H1 (cell line): ENCODE measurements at regions not wholly inside any gene's neighbourhood (a gene's known extent, or its start where the extent isn't known, plus 50 kb on each side); places are given as distances from the start of the nearest gene placed in this dataset.

Experiments used
- CTCF ChIA-PET: fragments of 300-600 bp; sonication (Branson Sonifier 250); formaldehyde crosslinking; loops from one replicate; lab custom pipeline; 2021; ENCODE audit not compliant: partially characterized antibody; lab: Charles Lee
- POLR2A ChIA-PET: fragments of 300-600 bp; sonication (Branson Sonifier 250); formaldehyde crosslinking; loops from one replicate; lab custom pipeline; 2021; ENCODE audit warnings: inconsistent platforms; ENCODE audit not compliant: partially characterized antibody; lab: Charles Lee
- DNase-seq, 2 experiments: peaks; one replicate each; pipeline versions ENCODE4 v3.0.0 to v3.0.0-alpha.2; 2010 to 2022; ENCODE audit warnings: low spot score in 2 of 2, low read depth in 1 of 2, mixed read lengths in 1 of 2
- FAIRE-seq: peaks from 2 replicates; lab custom pipeline; 2011; peaks lifted over from hg19 to GRCh38; lab: Jason Lieb, UNC
- H2AFZ ChIP-seq: 2 replicates; pipeline ENCODE4 v1.8.1; 2012; ENCODE audit warnings: low read length, inconsistent platforms
- H2AK5ac ChIP-seq: 2 replicates; pipeline ENCODE4 v1.6.1; 2013; ENCODE audit warnings: low read depth, low read length
- H2BK120ac ChIP-seq: replicated peaks from 2 replicates; pipeline ENCODE3; 2013; ENCODE audit warnings: low read depth, low read length, inconsistent platforms
- H2BK12ac ChIP-seq: 2 replicates; pipeline ENCODE4 v1.6.1; 2013; ENCODE audit warnings: low read depth, low read length
- H2BK15ac ChIP-seq: 2 replicates; pipeline ENCODE4 v1.6.1; 2013; ENCODE audit warnings: low read length
- H2BK20ac ChIP-seq: 2 replicates; pipeline ENCODE4 v1.6.1; 2013; ENCODE audit warnings: low read length
- H2BK5ac ChIP-seq: 2 replicates; pipeline ENCODE4 v1.6.1; 2013; ENCODE audit warnings: low read depth, low read length
- H3K14ac ChIP-seq: 2 replicates; pipeline ENCODE4 v1.6.1; 2013; ENCODE audit warnings: inconsistent platforms; ENCODE audit not compliant: insufficient read length
- H3K18ac ChIP-seq: 2 replicates; pipeline ENCODE4 v1.6.1; 2013; ENCODE audit warnings: low read length; ENCODE audit errors: extremely low read depth
- H3K23ac ChIP-seq: 2 replicates; pipeline ENCODE4 v1.6.1; 2013; ENCODE audit warnings: inconsistent platforms; ENCODE audit not compliant: insufficient read length
- H3K23me2 ChIP-seq: 2 replicates; pipeline ENCODE4 v1.6.1; 2013; ENCODE audit warnings: low read depth, low read length
- H3K27ac ChIP-seq: 2 replicates; pipeline ENCODE4 v1.6.1; 2011; ENCODE audit warnings: low read depth, low read length, inconsistent platforms
- H3K27me3 ChIP-seq, 4 experiments: replicated peaks in 1 of 4; 1 replicate in 1 of 4; 2 replicates in 3 of 4; pipeline versions ENCODE4 v1.6.1 to v1.8.1; 2011 to 2013; ENCODE audit warnings: low read length in 3 of 4, mild to moderate bottlenecking in 3 of 4, inconsistent platforms in 2 of 4, mixed read lengths in 2 of 4, moderate library complexity in 1 of 4; ENCODE audit not compliant: control insufficient read depth in 3 of 4, insufficient read depth in 3 of 4; ENCODE audit errors: extremely low read depth in 1 of 4
- H3K36me3 ChIP-seq, 4 experiments: 2 replicates each; pipeline versions ENCODE4 v1.6.1 to v1.8.1; 2011 to 2013; ENCODE audit warnings: mild to moderate bottlenecking in 4 of 4, low read length in 3 of 4, moderate library complexity in 2 of 4, control low read depth in 1 of 4, inconsistent platforms in 1 of 4; ENCODE audit not compliant: insufficient read depth in 4 of 4, control insufficient read depth in 2 of 4
- H3K4ac ChIP-seq: replicated peaks from 2 replicates; pipeline ENCODE3; 2013; ENCODE audit warnings: low read length, low read depth, mixed read lengths, inconsistent platforms; ENCODE audit not compliant: insufficient read length
- H3K4me1 ChIP-seq, 4 experiments: replicated peaks in 1 of 4; 1 replicate in 1 of 4; 2 replicates in 3 of 4; pipeline versions ENCODE4 v1.6.1 to v1.8.1; 2011 to 2013; ENCODE audit warnings: low read length in 3 of 4, inconsistent platforms in 2 of 4, mixed read lengths in 1 of 4; ENCODE audit not compliant: insufficient read depth in 4 of 4, control insufficient read depth in 3 of 4
- H3K4me2 ChIP-seq, 2 experiments: 2 replicates each; pipeline versions ENCODE4 v1.6.1 to v1.8.1; 2011 to 2013; ENCODE audit warnings: low read depth in 2 of 2, low read length in 2 of 2, control low read depth in 1 of 2, inconsistent platforms in 1 of 2, mild to moderate bottlenecking in 1 of 2; ENCODE audit not compliant: insufficient read depth in 1 of 2
- H3K4me3 ChIP-seq, 4 experiments: fragments of 200-600, 300-600 bp in 1 of 4; sonication (generic), shearing (Covaris generic), sonication (Bioruptor Twin) in 1 of 4; 2 replicates each; pipeline versions ENCODE4 v1.5.1 to v1.8.1; 2011 to 2016; ENCODE audit warnings: low read length in 4 of 4, low read depth in 3 of 4, control low read depth in 2 of 4, inconsistent platforms in 2 of 4, mild to moderate bottlenecking in 2 of 4, mixed read lengths in 1 of 4, moderate library complexity in 1 of 4; ENCODE audit not compliant: insufficient read depth in 2 of 4; ENCODE audit errors: extremely low read depth in 1 of 4
- H3K56ac ChIP-seq: replicated peaks from 2 replicates; pipeline ENCODE3; 2013; ENCODE audit warnings: low read depth, mild to moderate bottlenecking, mixed read lengths, low read length, inconsistent platforms; ENCODE audit not compliant: insufficient read length
- H3K79me1 ChIP-seq: 2 replicates; pipeline ENCODE4 v1.6.1; 2013; ENCODE audit warnings: low read depth, low read length, control low read depth
- H3K79me2 ChIP-seq, 2 experiments: 2 replicates each; pipeline versions ENCODE4 v1.6.1 to v1.8.1; 2012 to 2013; ENCODE audit warnings: low read length in 2 of 2, mild to moderate bottlenecking in 2 of 2, inconsistent platforms in 1 of 2; ENCODE audit not compliant: insufficient read depth in 2 of 2, control insufficient read depth in 1 of 2
- H3K9ac ChIP-seq, 4 experiments: replicated peaks in 1 of 4; 1 replicate in 1 of 4; 2 replicates in 3 of 4; pipeline versions ENCODE4 v1.6.1 to v1.8.1; 2011 to 2013; ENCODE audit warnings: low read depth in 3 of 4, low read length in 3 of 4, control low read depth in 2 of 4, mild to moderate bottlenecking in 2 of 4, moderate library complexity in 2 of 4, inconsistent platforms in 1 of 4; ENCODE audit errors: extremely low read depth in 1 of 4
- H3K9me3 ChIP-seq, 2 experiments: 2 replicates each; pipeline versions ENCODE4 v1.6.1 to v1.8.1; 2012 to 2013; ENCODE audit warnings: mild to moderate bottlenecking in 2 of 2, moderate library complexity in 2 of 2, control low read depth in 1 of 2, inconsistent platforms in 1 of 2, low read depth in 1 of 2, low read length in 1 of 2, mixed read lengths in 1 of 2; ENCODE audit not compliant: insufficient read depth in 2 of 2
- H4K20me1 ChIP-seq, 2 experiments: replicated peaks in 1 of 2; 2 replicates each; pipeline versions ENCODE3 to v1.8.1; 2011 to 2013; ENCODE audit warnings: inconsistent platforms in 2 of 2, low read length in 2 of 2, mild to moderate bottlenecking in 1 of 2; ENCODE audit not compliant: insufficient read depth in 2 of 2, control insufficient read depth in 1 of 2
- H4K5ac ChIP-seq: 2 replicates; pipeline ENCODE4 v1.6.1; 2013; ENCODE audit warnings: low read length, low read depth, mixed read lengths, inconsistent platforms; ENCODE audit not compliant: insufficient read length
- H4K8ac ChIP-seq: 2 replicates; pipeline ENCODE4 v1.8.0; 2013; ENCODE audit warnings: mild to moderate bottlenecking, moderate library complexity, low read length, inconsistent platforms; ENCODE audit not compliant: insufficient read depth; ENCODE audit errors: extremely low read depth
- H4K91ac ChIP-seq: replicated peaks from 2 replicates; pipeline ENCODE3; 2013; ENCODE audit warnings: low read length, mixed read lengths, inconsistent platforms; ENCODE audit not compliant: insufficient read length
- BACH1 ChIP-seq: IDR thresholded peaks from 2 replicates; pipeline ENCODE4 v1.6.1; 2012; ENCODE audit warnings: low read length, improper control_type of control experiment
- CTBP2 ChIP-seq: IDR thresholded peaks from 2 replicates; pipeline ENCODE4 v1.7.0; 2011; ENCODE audit warnings: borderline replicate concordance, mild to moderate bottlenecking, moderate library complexity, mixed read lengths, low read length; ENCODE audit not compliant: insufficient read depth, insufficient read length
- WGBS, 2 experiments: shearing (Covaris generic) in 1 of 2; methylation state at CpG; one replicate each; pipeline versions ENCODE4 v1.1.6 to v1.1.7; 2013 to 2015; ENCODE audit warnings: low lambda C conversion rate in 2 of 2, mixed read lengths in 2 of 2, inconsistent platforms in 1 of 2, low coverage in 1 of 2, missing lambda C conversion rate in 1 of 2; ENCODE audit not compliant: insufficient replicate concordance in 2 of 2, insufficient coverage in 1 of 2, insufficient read length in 1 of 2; ENCODE audit errors: extremely low coverage in 1 of 2, missing lambda C conversion rate in 1 of 2; 5-methylcytosine and 5-hydroxymethylcytosine counted together

GRCh38 chr20:54773643-54774000, 298.2 kb downstream of the DOK5 start:
- H2BK15ac ChIP-seq = no peak overlapping the region
- no peaks in the 10 kb centered on the region for H4K20me1 ChIP-seq
- no peak overlapping the region for H4K91ac ChIP-seq
- no peaks in the 10 kb centered on the region for H3K36me3 ChIP-seq
- no peak overlapping the region for H2BK120ac ChIP-seq
- ChIA-PET CTCF (no interaction called here), POLR2A (no interaction called here)
- no peak overlapping the region for H2BK20ac ChIP-seq
- no peak overlapping the region for H3K56ac ChIP-seq
- H3K14ac ChIP-seq = no peak overlapping the region
- 100% methylated on average over 5 of the region's 8 CpGs; no CpG with 5 or more reads in 1 of the 2 experiments for WGBS, 2 experiments
- H2AFZ ChIP-seq = no peak overlapping the region
- H3K9me3 ChIP-seq = no peaks in the 10 kb centered on the region
- no peak overlapping the region for H3K27ac ChIP-seq
- H3K27me3 ChIP-seq = no peaks in the 10 kb centered on the region
- no peak overlapping the region for H2BK5ac ChIP-seq
- TF ChIP-seq CTBP2 = no peak
- no peak for TF ChIP-seq BACH1
- no peak overlapping the region for H3K4me2 ChIP-seq
- H4K8ac ChIP-seq = no peak overlapping the region
- no peak overlapping the region for H2AK5ac ChIP-seq
- H3K4me3 ChIP-seq = no peak overlapping the region
- H3K79me1 ChIP-seq = no peaks in the 10 kb centered on the region
- H3K4me1 ChIP-seq = no peaks in the 10 kb centered on the region
- H2BK12ac ChIP-seq = no peak overlapping the region
- H3K23ac ChIP-seq = no peak overlapping the region
- no peak overlapping the region for H3K9ac ChIP-seq
- H3K79me2 ChIP-seq = no peaks in the 10 kb centered on the region
- DNase-seq (no peak), FAIRE-seq (no peak)
- H3K18ac ChIP-seq = no peak overlapping the region
- H4K5ac ChIP-seq = no peak overlapping the region
- no peaks in the 10 kb centered on the region for H3K23me2 ChIP-seq
- no peak overlapping the region for H3K4ac ChIP-seq
